MCF 10A (cell line): ENCODE measurements at regions not wholly inside any gene's neighbourhood (a gene's known extent, or its start where the extent isn't known, plus 50 kb on each side); places are given as distances from the start of the nearest gene placed in this dataset.
A peak's percentile ranks its signal among the peaks of the same experiment; 100 is the strongest.

Experiments used
- BruUV-seq: library from RNA; stranded (reverse); fragments of 400-500 nt; replicated peaks from 2 replicates; lab custom pipeline; 2021; lab: Mats Ljungman, UMichigan
- CTCF ChIA-PET: fragments of 300-600 bp; sonication (Branson Sonifier 250); formaldehyde crosslinking; extraction: SDS; loops from one replicate; lab custom pipeline; 2021; ENCODE audit warnings: antibody characterized with exemption, inconsistent platforms; lab: Yijun Ruan, JAX
- POLR2A ChIA-PET: fragments of 300-600, 350-650 bp; sonication (Branson Sonifier 250); formaldehyde crosslinking; extraction: SDS; loops from one replicate; lab custom pipeline; 2020; ENCODE audit warnings: antibody characterized with exemption, inconsistent platforms; lab: Yijun Ruan, JAX
- DNase-seq: peaks from one replicate; pipeline ENCODE4 v3.0.0-alpha.2; 2018; ENCODE audit not compliant: unreplicated experiment
- H3K27ac Mint-ChIP-seq: one replicate; pipeline ENCODE4 v1.8.0; 2022; ENCODE audit warnings: mild to moderate bottlenecking, low read depth, mixed read lengths; ENCODE audit not compliant: unreplicated experiment
- H3K27me3 Mint-ChIP-seq: one replicate; pipeline ENCODE4 v1.8.0; 2022; ENCODE audit warnings: mixed read lengths; ENCODE audit not compliant: insufficient read depth, unreplicated experiment
- H3K36me3 Mint-ChIP-seq: one replicate; pipeline ENCODE4 v1.8.0; 2022; ENCODE audit warnings: mild to moderate bottlenecking, moderate library complexity, mixed read lengths; ENCODE audit not compliant: insufficient read depth, unreplicated experiment
- H3K4me1 Mint-ChIP-seq: one replicate; pipeline ENCODE4 v1.8.0; 2022; ENCODE audit warnings: mixed read lengths; ENCODE audit not compliant: insufficient read depth, unreplicated experiment
- H3K4me3 Mint-ChIP-seq: one replicate; pipeline ENCODE4 v1.8.0; 2022; ENCODE audit warnings: mild to moderate bottlenecking, moderate library complexity, mixed read lengths; ENCODE audit not compliant: unreplicated experiment
- H3K9me3 Mint-ChIP-seq: one replicate; pipeline ENCODE4 v1.8.0; 2022; ENCODE audit warnings: mixed read lengths; ENCODE audit not compliant: unreplicated experiment
- intact Hi-C: fragments of 100-400 bp; cut with micrococcal nuclease; formaldehyde crosslinking; loops from 2 replicates; pipeline ENCODE4 v1.14.1; 2022
- TF ChIP-seq, protein P1 (sequence below): fragments of 200-600 bp; IDR thresholded peaks from one replicate; pipeline ENCODE4 v1.8.0; 2022; ENCODE audit warnings: antibody characterized with exemption, mild to moderate bottlenecking; ENCODE audit not compliant: unreplicated experiment

DNA sequence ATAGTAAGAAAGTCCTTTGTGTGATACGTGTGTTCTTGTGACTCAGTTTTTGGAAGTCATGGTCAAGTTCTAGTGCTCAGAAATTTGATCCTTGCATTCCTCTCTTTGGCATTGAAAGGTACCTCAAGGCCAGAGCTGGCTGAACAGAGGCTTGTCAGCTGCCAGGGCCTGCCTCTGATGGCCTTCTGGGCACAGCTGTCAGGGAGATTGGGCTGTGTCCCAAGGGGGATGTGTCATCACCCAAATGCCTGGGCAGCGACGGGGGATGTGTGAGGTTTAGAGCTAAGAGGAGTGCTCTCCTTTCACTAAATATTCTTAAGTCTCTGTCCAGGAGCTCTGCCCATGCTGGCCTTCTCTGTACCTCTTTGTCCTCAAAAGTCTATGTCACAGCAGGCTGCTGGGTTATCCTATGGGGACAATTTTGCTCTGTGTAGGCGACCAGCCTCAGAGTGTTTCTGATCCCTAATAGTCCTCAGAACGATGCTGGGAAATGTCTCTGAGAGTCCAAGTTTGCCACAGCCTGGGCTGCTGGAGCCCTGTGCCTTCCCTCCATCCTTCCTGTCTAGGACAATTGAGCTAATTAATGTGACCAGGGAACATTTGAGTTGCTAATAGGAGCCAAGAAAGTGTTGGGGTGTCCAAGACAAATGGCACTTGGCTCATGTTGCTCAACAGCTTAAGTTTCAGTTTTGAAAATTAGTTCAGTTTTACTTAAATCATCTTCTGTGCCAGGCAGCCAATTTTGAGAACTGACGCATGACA is 115.4 kb upstream of the ZNF521 start:
- Mint-ChIP-seq H3K4me3 (no peak overlapping the region), H3K36me3 (no peaks in the 10 kb centered on the region), H3K9me3 (peaks cover 25% of the 10 kb centered on the region), H3K4me1 (no peaks in the 10 kb centered on the region), H3K27ac (no peak overlapping the region), H3K27me3 (no peaks in the 10 kb centered on the region)
- TF ChIP-seq, protein P1, sequence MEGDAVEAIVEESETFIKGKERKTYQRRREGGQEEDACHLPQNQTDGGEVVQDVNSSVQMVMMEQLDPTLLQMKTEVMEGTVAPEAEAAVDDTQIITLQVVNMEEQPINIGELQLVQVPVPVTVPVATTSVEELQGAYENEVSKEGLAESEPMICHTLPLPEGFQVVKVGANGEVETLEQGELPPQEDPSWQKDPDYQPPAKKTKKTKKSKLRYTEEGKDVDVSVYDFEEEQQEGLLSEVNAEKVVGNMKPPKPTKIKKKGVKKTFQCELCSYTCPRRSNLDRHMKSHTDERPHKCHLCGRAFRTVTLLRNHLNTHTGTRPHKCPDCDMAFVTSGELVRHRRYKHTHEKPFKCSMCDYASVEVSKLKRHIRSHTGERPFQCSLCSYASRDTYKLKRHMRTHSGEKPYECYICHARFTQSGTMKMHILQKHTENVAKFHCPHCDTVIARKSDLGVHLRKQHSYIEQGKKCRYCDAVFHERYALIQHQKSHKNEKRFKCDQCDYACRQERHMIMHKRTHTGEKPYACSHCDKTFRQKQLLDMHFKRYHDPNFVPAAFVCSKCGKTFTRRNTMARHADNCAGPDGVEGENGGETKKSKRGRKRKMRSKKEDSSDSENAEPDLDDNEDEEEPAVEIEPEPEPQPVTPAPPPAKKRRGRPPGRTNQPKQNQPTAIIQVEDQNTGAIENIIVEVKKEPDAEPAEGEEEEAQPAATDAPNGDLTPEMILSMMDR = no peak
- POLR2A ChIA-PET = no interaction called here
- intact Hi-C loops = no loop called here
- CTCF ChIA-PET = no interaction called here
- peak; percentile 35 for DNase-seq
- BruUV-seq = no TSS peak

DNA sequence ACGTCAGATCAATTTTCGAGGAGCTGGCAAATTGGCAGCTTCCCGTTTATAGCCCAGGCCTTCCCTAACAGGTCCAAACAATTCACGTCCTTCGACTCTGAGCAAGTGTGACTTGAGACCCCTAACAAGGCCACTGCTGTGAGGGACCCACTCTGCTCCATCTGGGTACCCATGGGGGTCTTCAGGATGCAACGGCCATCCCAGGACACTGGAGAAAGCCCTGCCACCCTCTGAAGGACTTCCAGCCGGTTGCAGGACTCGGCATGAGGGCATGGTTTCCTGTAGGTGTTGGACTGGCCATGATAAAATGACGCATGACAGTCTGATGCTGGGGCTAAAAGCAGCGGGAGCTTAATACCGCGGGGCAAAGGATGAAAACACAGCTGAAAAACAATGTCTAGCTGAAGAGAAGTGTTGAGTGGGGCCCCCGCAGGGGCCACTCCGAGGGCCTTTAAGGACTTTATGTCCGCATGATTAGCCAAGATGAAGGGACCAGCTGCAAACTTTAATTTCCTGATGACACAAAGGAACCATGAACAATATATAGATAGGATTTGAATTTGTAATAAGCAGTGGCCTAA is 113.3 kb upstream of the ZNF521 start:
- Mint-ChIP-seq H3K9me3 (peaks cover 23% of the 10 kb centered on the region), H3K4me1 (no peaks in the 10 kb centered on the region), H3K4me3 (no peak overlapping the region), H3K27me3 (no peaks in the 10 kb centered on the region), H3K36me3 (no peaks in the 10 kb centered on the region), H3K27ac (no peak overlapping the region)
- intact Hi-C loops = no loop called here
- CTCF ChIA-PET = interaction anchor here (0.6 kb wide), 1 partner anchor 26 kb away, joined by 3 read pairs; no protein-coding TSS in a partner anchor
- POLR2A ChIA-PET = no interaction called here
- TF ChIP-seq, protein P1 = no peak
- DNase-seq = no peak
- BruUV-seq = no TSS peak

DNA sequence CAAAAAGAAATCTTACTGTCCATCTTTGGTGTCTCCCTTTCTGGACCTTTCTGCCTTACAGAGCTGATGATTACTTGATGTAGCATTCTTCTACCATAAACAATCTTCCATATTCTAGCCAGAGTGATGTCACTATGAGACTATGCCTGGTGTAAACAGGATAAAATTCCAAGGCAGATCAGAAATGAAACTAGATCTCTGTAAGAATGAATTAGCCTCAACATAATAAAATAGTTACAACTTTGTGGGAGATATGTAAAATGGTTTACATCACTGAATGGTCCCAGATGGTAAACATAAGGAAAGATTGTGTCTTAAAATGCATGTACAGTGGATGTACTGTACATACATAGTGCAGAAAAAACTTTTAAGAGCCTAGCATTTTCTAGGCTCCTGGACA is 112.3 kb upstream of the ZNF521 start:
- Mint-ChIP-seq H3K9me3 (peaks cover 22% of the 10 kb centered on the region), H3K4me3 (no peak overlapping the region), H3K27ac (no peak overlapping the region), H3K36me3 (no peaks in the 10 kb centered on the region), H3K27me3 (no peaks in the 10 kb centered on the region), H3K4me1 (no peaks in the 10 kb centered on the region)
- DNase-seq = no peak
- TF ChIP-seq, protein P1 = no peak
- intact Hi-C loops = no loop called here
- no TSS peak for BruUV-seq
- CTCF ChIA-PET = no interaction called here
- POLR2A ChIA-PET = no interaction called here

DNA sequence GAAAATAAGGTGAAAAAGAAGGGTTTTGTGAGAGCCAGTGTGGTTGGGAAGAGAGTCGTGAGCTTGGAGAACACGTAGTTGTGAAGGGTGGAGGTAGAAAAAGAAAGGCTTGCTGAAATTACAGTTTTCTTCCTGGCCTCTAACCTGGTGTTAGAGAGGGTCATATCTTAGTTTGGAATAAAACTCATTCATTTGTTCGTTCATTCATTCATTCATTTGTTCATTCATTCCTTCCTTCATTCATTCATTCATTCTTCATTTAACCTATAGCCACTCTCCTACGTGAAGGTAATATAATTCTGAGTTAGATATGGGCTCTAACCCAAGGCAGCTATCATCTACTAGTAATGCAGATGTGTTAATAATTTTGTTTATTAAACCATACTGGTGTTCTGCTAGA is 111.8 kb upstream of the ZNF521 start:
- no peaks in the 10 kb centered on the region for H3K27me3 Mint-ChIP-seq
- POLR2A ChIA-PET = no interaction called here

More for the DNA sequence above, 111.8 kb upstream of the ZNF521 start:
- Mint-ChIP-seq H3K36me3 (no peaks in the 10 kb centered on the region), H3K4me3 (no peak overlapping the region), H3K27ac (no peak overlapping the region), H3K9me3 (peaks cover 20% of the 10 kb centered on the region), H3K4me1 (no peaks in the 10 kb centered on the region)
- TF ChIP-seq, protein P1 = no peak
- BruUV-seq = no TSS peak
- no peak for DNase-seq
- CTCF ChIA-PET = no interaction called here
- intact Hi-C loops = no loop called here
